ENCODE measurements at regions not wholly inside any gene's neighbourhood (a gene's known extent, or its start where the extent isn't known, plus 50 kb on each side); places are given as distances from the start of the nearest gene placed in this dataset.
"Not testable (repeated sequence)": the region's sequence is repeated elsewhere in the genome, so short reads cannot be mapped to it uniquely, and the experiment has no call there.

- DNase-seq: no peak
Observed at GRCh38 chr12:75807494-75807893, 224.1 kb downstream of the PHLDA1 start.

- no peak for DNase-seq
Observed at GRCh38 chr12:75805905-75806304, 225.7 kb downstream of the PHLDA1 start.

DNA sequence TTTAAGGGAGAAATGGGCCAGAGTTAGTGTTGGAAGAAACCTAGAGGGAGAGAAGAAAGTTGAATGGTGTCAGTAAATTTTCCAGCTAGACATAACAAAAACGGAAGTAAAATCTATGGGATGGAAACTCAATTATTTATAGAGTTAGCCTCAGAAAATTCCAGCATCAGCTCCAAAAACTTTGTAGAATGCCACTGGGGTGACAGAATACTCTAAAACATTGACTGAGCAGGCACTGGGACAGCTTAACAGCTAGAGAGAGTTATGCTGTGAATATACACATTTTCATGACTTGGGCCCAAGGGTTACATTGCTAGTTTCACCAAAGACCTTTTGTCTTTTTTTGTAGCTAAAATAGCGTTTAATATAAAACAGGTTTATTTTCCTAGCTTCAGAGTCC is 226.3 kb downstream of the PHLDA1 start:
- no peak for DNase-seq

GRCh38 chr12:75798136-75798926 is 233.2 kb downstream of the PHLDA1 start:
- peak in 1 of 51 donors; percentile 13 for DNase-seq

DNA sequence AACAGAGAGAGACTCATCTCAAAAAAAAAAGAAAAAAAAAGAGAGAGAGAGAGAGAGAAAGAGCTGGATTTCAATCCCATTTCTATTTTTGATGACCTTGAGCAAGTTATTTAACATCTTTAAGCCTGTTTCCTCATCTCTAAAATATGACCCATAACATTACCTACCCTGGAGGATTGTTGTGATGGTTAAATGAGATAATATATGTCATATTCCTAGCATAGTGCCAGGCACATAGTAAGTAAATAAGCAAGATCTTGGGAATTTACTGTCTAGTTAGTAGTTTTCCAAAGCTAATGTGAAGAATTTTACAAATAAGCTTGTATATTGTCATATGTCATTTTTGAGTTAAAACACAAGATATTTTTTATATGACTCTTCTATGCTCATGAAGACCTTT is 236.5 kb downstream of the PHLDA1 start:
- DNase-seq: no peak

DNA sequence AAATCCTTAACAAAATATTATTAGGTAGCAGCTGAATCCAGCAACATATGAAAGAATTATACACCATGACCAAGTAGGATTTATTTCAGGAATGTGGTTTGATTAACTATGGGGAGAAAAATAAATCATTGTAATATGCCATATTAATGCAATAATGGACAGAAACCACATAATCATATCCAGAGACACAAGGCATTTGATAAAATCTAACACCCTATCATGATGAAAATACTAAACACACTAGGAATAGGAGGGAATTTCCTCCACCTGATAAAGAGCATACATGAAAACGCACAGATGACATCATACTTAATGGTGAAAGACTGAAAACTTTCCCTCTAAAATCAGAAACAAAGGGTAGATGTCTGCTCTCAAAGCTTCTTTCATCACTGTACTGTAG is 238.9 kb downstream of the PHLDA1 start:
- DNase-seq: no peak

DNA sequence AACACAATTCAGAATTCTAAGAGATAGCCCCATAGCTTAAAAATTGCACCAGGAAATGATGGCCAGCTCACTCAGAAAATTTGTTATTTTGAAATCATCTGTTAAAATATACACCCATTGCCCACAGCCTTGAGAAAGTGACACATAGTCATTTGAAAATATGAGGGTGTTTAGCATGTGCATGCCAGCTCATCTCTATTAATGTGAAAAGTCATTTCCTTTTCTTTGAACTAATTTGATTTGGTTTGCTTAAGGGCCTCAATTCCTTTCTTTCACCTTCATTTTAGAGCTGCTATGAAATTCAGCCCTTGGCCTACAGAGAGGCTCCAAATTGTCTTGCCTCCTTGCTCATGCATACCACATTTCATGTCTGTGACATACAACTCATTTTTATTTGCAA is 241.4 kb downstream of the PHLDA1 start:
- DNase-seq: no peak

DNA sequence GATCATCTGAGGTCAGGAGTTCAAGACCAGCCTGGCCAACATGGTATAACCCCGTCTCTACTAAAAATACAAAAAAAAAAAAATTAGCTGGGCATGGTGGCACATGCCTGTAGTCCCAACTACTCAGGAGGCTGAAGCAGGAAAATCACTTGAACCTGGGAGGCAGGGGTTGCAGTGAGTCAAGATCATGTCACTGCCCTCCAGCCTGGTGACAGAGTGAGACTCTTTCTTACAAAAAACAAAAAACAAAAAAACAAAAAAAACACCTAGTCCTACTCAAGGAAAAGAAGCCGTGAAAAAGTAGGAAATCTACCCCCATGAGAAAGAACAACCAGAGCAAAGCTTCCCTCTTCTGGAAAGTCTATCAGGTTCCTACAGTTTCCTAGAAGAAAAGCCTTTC is 244.4 kb downstream of the PHLDA1 start:
- DNase-seq: not testable (repeated sequence)

- DNase-seq: no peak
Observed at GRCh38 chr12:75786070-75786469, 245.5 kb downstream of the PHLDA1 start.

- peak in 28 of 51 donors; percentile 1 to 45 (median 13) for DNase-seq
Observed at GRCh38 chr12:75784591-75784990, 247.0 kb downstream of the PHLDA1 start.

DNA sequence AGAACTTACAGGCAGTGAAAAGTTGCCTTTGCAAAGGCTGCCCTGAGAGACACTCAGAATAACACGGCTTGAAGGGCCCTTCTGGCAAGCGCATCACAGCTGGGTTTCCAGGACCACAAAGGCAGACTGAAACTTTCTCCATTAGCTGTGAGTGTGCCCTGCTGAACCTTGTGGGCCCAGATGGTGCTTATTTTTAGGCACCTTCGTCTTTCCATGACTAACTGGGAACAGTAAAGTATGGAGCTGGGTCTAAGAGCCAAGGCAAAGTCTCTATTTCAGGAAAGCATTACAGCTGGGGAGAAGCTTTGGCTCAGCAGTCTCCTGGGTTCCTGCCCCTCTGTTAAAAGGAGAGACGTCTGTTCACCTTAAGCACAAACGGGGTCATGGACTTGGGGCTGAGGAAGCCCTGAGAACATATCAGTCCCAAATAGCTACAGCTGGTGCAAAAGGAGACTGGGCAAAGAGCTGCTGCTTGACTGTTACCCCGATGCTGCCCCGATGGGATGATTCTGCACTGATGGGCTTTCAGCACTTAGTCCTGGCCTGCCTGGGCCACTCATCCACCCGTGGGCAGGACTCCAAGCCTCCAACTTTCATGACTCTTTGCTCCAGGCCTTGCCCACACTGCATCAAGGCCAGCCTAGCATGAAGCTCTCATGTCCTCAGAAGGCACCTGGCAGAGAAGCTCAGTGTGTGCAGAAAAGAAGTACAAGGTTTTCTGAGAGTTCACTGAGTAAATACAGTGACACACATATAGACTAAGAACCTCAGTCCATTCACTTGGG is 248.3 kb downstream of the PHLDA1 start:
- DNase-seq: peak in 3 of 51 donors; percentile 1

DNA sequence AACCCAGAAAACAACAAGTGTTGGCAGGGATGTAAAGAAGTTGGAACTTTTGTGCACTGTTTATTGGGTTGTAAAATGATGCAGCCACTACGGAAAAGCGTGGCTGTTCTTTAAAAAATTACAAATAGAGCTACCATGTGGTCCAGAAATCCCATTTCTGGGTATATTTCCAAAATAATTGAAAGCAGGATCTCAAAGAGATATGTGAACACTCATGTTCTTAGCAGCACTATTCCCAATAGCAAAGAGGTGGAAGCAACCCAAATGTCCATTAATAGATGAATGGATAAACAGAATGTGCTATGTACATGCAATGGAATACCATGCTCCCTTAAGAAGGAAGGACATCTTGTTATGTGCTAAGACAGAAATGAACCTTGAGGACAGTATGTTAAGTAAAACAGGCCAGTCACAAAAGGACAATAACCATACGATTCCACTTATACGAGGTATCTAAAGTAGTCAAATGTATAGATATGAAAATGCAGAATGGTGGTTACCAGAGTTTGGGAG is 249.5 kb downstream of the PHLDA1 start:
- DNase-seq: no peak

DNA sequence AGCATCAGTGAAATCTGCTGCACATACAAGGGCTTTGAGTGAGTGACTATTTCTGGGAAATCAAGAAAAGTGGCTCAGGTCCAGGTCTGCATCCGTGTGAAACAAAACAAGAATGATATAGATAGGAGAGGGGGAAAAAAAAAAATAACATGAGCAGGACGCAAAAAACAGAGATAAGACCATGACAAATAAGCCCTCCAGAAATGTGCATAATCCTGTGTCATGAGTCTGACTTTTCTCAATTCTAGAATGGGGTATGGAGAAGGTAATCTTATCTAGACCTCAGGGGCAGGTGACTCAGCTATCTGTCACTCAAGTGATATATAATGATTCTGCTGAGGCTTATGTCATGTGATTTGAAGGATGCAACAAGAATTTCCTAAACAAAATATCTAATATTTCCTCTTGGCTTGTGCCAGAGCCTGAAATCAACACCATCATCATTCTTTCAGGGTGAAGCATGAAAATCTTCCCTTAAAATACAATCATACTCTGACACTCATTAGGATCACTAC is 250.0 kb downstream of the PHLDA1 start:
- no peak for DNase-seq

- DNase-seq: no peak
Observed at GRCh38 chr12:75779891-75780496, 251.6 kb downstream of the PHLDA1 start.

DNA sequence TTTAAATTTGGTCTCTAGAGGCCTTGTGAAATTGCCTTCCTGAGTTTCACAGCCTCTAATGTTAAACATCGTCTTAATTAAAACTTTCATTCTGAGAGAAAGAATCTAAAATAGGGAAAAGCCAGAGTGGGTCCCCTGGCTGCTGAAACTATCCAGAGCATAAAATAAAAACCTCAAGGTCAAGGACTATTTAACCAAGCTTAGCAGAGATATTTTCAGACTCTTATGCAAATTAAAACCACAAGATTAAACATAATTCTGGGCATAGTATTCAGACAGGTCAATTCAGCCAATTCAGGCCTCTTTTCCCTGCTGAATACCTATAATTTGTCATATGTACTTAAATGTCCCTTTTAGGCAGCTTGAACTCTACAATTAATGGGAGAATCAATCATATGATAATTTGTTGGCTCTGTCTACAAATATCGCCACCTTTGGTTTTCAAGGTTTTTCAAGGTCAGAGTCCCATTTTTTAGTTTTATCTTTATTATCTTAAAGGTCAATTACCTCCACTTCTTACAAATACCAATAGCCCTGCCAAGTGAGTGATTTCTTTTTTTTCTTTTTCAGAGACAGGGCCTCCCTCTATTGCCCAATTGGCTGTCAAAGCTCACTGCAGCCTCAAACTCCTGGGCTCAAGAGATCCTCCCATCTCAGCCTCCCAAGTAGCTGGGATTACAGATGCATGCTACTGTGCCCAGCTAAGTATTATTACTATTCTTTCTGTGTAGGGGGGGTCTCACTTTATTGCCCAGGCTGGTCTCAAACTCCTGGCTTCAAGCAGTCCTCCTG is 257.1 kb downstream of the PHLDA1 start:
- no peak for DNase-seq

DNA sequence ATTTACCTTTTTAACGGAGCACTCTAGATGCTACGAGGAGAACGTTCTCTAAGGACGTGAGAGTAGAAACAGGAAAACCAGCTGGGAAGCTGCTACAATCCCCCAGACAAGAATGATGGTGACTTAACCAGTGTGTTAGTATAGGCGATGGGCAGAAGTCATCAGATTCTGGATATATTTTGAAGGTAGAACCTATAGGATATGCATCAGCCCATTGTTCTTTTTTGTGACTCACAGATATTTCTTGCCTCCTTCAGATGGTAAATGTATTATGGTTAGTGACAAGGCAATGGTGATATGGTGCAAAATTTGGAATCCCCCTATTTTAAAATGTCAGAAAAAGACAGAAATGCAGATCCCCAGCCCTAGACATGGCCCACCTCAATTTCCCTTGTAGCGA is 258.2 kb downstream of the PHLDA1 start:
- no peak for DNase-seq

- no peak for DNase-seq
Observed at GRCh38 chr12:75771023-75771422, 259.6 kb upstream of the KRR1 start.

DNA sequence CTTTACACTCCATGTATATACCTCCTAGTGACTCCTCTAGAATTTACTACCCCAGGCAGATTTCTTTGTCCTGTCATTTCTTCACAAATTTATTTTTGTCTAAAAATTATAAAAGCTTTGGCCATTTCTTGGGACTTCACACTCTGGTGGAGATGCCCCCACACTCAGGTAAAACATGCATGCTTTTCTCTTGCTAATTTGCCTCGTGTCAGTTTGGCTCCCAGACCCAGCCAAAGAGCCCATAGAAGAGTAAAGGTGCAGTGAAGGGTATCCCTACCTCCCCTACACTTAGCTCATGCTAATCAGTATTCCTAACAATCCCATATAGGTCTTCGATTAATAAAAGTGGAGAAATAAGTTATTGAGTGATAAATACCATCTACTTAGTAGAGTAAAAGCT is 256.5 kb upstream of the KRR1 start:
- no peak for DNase-seq

DNA sequence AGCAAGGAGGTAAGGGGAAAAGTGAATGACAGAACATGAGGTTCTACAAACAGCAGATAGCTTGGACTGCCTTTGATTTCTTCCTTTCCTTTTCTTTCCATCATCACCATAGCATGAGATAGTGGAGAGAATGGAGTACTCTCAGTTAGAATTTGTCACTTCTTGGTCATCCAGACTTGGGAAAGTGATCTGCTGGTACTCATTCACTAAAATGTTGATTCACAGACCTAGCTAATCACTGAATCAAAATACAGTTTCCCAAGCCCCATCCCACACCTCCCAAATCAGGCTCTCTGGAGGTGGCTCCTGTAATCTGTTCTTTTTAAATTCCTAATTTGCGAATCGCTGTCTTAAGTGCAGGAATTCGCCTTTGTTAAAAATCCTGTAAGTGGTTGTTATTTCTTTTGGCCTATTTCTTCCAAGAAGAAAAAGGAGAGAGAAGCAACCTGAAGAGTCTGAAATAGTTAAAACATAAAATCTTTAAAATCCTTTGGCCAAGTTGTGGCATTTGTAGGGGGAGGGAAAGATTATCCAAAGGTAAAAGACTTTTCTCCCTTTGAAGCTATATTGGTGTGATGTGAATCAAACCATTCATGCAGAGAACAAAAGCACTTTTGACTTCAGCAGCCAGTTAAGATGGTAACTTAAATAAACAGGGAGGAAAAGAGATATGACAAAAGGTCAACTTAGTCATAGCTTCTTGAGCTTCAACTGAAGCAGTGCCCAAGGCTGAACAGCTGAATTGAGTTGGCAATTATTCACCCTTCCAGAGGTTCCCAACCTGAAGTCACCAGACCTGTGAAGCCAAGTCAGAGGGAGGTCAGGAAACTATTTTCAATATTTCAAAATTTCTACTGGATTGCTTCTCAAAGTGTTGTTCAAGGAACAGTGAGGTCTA is 255.1 kb upstream of the KRR1 start:
- no peak for DNase-seq

All from hypothalamus (tissue), 51 donors.